HG03108 (cell line): ENCODE measurements at regions not wholly inside any gene's neighbourhood (a gene's known extent, or its start where the extent isn't known, plus 50 kb on each side); places are given as distances from the start of the nearest gene placed in this dataset.

Experiments
- ATAC-seq: cut with Tn5 transposase; IDR thresholded peaks from one replicate; pipeline ENCODE4 v1.9.1; 2021; ENCODE audit warnings: moderate library complexity; ENCODE audit not compliant: unreplicated experiment

DNA sequence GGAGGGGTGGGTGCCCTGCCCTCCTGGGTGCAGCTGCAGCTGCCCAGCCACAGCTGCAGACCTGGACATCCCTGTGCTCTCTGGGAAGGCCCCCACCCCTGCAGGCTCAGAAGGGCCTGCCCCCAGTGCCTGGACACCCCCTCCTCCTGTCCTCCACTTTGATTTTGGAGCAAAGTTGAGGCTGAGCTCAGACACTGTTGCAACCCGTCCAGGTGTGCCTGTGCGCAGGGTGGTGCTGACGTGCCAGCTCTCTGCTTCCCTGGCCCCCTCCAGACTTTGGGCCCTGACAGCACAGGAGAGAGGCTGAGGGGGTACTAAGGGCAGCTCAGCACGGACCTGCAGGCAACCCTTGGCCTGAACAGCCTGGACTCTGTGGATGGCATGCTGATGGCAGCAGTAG lies 750.3 kb downstream of the ARAP2 start:
- no peak for ATAC-seq

DNA sequence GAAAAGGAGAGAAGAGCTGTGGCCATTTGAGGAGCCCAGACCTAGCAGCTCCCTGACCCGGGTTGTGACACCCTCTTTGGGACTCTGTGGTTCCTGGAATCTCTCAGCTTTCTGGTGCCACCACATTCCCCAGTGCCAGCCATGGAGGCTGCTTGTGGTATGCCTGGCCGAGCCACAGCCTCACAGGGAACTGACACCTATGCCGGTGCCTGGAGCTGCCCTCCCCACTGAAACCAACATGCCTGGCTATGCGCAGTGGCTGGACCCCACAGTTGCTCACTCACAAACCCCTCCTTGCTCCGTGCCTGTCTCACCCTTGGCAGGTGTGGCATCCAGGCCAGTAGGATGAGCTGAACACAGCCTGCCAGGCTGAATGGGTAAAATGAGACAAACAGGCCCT lies 749.4 kb downstream of the ARAP2 start:
- ATAC-seq: no peak

DNA sequence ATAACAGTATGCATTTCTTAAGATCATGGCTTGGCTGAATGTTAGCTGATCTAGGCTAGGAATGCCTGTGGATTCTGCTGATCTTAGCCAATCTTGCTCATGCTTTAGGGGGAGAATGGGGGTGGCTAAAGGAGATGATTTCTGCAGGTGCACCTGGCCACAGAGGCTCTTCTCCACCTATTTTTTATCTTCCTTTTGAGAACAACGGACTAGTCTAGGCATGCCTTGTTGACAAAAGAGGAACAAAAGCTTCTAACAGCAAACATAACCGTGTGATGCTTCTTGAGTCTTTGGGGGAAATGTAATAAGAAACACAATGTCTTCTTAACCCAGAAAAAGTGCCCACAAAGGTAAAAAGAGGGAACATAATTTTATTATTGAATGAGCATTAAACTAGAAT lies 743.5 kb downstream of the ARAP2 start:
- ATAC-seq: no peak

DNA sequence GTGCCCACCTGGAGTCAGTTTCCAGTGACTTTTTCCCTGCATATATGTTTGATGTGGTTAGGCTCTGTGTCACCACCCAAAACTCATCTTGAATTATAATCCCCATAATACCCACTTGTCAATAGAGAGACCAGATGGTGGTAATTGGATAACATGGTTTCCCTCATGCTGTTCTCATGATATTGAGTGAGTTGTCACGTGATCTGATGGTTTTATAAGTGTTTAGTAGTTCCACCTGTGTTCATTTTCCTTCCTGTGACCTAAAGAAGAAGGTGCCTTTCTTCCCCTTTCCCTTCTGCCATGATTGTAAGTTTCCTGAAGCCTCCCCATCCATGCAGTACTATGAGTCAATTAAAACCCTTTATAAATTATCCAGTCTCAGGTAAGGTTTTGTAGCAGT lies 740.9 kb downstream of the ARAP2 start:
- ATAC-seq: no peak

DNA sequence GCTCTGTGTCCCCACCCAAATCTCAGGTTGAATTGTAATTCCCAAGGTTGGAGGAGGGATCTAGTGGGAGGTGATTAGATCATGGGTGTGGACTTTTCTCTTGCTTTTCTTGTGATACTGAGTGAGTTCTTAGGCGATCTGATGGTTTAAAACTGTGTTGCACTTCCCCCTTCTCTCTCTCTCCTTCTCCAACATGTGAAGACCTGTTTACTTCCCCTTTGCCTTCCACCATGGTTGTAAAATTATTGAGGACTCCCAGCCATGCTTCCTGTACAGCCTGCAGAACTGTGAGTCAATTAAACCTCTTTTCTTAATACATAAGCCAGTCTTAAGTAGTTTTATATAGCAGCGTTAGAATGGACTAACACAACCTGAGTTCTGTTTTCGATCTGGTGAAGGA lies 738.2 kb downstream of the ARAP2 start:
- ATAC-seq: no peak

DNA sequence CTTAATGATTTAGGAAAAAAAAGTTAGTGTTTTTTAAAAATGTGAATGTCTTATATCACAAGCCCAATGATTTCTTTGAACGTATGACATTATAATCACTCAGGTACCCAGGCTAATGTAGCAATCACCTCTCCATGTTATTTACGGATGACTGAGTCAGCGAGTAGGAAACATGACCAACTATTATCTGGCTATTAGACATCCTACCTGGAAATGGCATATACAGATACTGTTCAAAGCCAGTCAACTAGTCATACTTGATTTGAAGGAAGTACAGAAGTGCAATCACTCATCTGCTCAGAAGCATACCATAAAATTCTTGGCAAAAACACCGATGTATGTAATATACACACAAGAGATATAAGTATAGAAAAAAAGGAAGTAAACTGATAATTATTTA lies 732.5 kb downstream of the ARAP2 start:
- ATAC-seq: no peak

DNA sequence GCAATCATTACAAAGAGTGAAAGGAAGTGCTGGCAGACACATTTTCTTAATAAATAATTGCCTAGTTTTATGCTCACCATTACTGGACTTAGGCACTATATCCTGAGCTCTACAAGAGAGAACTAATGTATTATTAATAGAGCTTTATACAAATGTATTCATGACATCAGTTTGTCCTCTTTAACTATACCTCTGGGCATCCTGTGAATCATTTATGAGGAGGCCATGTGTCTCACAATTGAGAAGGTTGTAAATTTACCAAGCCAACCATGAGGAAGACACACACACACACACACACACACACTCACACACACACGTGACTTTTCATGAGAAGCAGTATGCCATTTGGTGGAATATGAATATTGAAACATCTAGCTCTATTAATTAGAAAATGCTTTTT lies 728.2 kb downstream of the ARAP2 start:
- no peak for ATAC-seq

DNA sequence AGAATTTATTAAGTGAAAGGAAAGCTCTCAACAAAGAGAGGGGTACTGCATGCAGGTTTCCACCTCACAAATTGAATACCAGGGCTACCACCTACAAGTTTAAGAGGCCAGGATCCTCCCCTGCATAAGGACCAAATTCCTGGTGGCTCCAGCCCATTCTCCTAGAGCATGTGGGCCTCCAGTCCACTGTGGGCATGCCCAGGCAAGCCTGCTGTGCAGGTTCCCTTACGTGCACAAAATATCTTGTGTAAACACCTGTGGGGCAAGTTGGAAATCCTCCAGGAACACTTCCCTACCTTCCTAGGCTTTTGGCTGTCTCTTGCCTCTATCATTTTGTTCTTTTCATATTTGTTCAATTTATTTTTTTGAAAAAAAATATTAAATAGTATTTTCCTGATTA lies 724.3 kb downstream of the ARAP2 start:
- no peak for ATAC-seq

DNA sequence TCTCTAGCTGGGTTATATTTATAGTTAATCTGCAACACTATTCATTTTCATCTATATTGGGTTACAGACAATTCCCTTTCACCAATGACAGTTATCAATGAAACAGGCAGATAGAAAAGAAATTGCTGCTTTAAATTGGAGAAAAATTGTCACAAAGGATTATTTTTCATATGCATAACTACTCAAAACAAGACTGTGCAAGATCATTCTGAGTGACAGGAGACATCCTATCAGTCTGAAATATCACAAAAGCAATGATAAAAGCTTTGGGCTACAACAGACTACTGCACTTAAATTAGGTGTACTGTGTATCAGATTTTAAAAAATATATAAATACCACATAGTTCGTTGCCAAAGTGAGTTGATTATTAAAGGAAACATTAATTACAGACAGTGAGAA lies 722.6 kb downstream of the ARAP2 start:
- no peak for ATAC-seq

DNA sequence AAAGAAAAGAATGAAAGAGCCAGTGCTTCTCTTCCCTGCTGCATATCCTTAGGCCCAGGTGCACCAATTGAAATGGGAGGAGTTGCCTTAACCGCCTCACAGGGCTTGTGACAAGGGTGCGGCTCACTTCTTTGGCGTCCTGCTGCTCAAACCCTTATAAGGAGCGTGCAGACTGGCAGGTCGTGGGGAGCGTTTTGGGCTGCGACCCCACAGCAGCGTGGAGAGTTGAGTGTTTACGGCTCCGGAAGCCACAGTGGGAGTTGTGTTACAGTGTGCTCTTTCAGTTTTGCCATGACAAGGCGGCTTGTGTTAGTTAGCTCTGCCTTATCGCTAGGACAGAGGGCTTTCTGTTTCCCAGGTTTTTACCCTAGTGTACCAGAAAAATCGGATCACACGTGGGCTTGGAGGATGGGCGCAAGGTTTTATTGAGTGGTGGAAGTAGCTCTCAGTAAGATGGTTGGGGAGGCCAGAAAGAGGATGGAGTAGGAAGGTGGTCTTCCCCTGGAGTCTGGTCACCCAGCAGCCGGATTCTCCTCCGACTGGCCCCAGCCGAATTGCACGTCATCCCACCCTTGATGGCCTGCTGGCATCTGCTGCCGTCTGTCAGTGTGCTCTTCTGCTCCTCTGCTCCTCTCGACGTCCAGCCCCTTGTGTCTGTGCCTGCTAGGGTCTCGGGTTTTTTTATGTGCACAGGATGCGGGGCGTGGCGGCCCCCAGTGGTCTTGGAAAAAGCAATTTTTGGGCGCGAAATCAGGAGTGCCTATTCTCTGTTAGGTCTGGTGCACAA lies 718.9 kb downstream of the ARAP2 start:
- ATAC-seq: no peak

DNA sequence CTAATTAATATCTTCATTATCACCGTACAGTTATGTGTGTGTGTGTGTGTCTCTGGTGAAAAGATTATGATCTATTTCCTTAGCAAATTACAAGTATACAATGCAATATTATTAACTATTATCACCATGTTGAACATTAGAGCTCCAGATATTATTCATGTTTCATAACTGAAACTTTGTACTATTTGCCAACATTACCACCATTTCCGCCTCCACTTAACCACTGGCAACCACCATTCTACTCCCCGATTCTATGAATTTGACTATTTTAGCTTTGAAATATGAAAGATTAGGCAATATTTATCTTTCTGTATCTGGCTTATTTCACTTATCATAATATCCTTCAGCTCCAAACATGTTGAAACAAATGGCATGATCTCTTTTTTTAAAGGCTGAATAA lies 717.9 kb downstream of the ARAP2 start:
- ATAC-seq: no peak

DNA sequence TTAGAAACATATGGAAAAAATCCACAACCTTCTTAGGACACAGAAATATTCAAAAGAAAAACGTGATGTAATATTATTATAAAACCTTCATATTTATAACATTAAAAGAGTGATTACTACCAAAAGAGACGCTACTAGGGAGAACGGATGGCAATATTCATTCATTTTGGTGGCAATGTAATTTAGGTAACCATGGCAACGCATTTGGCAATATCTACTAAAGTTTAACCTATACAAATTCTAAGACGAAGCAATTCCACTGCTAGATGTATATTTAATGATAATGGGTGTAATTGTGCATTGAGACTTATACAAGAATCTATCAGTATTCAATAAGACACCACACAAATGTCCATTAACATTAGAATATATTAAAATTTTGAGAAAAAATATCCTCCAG lies 709.4 kb downstream of the ARAP2 start:
- ATAC-seq: no peak

DNA sequence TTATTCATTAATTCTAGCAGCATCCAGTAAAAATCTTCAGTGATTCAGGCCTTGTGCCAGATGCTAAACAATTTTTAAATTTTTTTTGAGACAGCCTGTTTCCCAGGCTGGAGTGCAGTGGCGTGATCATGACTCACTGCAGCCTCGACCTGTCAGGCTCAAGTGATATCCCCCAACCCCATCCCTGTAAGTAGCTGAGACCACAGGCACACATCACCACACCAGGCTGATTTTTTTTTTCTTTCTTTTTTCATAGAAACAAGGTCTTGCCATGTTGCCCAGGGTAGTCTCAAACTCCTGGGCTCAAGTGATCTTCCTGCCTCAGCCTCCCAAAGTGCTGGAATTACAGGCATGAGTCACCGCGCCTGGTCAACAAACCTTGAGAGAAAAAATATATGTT lies 705.5 kb downstream of the ARAP2 start:
- no peak for ATAC-seq

DNA sequence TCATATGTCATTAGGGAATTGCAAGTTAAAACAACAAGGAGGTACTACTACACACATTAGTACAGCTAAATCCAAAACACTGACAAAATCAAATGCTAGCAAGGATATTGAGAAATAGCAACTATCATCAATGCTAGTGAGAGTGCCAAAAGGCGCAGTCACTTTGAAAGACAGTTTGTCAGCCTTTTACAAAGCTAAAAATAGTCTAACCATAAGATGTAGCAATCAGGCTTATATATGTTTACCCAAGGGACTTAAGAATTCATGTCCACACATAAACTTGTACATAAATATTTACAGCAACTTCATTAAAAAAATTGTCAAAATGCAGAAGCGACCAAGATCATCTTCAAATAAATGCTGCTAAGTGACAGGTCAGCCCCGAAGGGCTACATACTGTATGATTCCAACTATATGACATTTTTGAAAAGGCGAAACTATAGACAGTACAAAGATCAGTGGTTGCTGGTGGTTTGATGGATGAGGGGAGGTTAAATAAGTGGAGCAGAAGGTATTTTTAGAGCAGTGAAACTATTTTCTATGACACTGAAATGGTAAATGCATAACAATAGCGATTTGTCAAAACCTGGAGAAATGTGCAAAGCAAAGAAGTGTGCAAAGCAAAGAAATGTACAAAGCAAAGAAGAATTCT lies 704.8 kb downstream of the ARAP2 start:
- no peak for ATAC-seq

DNA sequence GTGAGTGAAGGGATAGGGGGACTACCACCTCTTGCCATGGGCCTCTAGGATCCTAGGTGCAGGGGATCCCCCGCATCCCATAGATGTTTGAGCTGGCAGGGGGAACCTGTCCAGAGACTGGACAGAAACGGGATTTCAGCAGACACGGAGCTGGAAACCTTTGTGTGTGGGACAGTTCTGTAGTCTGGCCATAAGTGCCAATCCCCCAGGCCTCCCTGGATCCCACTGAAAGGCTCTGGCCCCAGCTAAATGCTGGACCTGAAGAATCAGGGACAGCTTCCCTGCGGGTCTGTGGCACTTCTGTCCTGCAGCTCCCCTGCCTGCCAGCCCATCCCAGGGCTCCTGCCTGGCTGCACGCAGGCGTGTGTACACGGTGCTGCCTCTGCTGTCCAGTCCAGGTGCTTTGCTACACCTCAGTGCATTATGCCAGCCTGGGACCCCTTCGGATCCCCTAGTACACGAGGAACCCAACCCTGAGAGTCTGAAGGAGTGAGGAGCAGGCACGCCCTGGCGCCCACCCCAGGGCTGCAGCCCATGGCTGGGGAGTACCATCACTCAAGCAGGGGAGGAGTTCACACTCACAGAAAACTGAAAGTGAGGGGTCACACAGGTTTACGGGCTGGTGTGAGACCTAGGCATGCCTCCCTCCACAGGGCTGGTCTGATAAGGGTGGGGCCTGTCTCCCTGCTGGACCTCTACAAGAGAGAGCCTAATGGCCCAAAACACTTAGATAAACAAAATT lies 703.0 kb downstream of the ARAP2 start:
- ATAC-seq: no peak

DNA sequence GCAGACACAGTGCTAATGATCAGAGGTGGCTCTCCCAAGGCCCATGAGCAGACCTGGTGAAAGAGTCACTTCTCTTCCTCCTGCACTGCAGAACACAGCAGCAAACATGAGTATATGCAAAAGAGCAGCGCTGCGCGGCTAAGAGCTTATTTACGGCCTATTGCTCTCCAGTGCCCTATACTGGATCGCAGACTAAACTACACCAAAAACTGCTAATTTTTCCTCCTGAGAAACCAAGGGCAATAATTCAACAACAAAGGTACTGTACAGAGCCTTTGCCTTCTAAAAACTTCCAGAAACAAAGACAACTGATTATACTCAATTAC lies 702.5 kb downstream of the ARAP2 start:
- no peak for ATAC-seq

DNA sequence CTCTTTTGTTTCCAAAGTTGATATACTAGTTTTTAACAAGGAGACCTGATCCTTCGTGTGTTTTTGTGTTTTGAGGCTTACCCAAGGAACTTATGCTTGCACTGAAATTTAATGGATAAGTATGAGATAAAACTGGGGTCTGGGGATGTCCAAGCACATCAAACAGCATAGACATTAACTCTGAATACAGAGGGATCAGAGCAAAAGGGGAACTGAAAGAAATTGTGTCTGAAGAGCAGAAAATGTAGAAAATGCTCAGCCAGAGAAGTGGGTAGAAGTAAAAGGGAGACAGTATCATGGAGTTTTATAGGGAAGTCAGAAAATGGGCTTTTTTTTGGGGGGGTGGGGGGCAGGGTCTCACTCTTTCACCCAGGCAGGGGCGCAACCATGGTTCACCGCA lies 695.4 kb downstream of the ARAP2 start:
- ATAC-seq: no peak

DNA sequence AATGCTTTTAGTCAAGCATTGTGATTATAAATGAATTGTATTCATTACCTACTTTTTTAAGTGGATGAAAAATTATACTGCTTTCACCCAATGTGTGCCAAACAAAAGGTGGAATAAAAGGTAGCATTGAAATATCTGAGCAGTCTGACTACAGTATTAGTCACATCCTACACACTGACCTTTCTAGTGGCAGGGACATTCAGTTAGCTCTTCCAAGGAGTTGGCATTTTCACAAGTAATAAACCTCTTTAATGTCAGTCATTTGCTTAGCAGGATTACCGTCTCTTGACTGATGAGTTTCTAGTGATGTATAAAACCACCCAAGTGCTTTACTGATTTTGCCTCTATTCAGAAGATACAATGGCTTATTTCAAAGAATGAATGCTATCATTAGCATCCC lies 687.9 kb downstream of the ARAP2 start:
- ATAC-seq: no peak

DNA sequence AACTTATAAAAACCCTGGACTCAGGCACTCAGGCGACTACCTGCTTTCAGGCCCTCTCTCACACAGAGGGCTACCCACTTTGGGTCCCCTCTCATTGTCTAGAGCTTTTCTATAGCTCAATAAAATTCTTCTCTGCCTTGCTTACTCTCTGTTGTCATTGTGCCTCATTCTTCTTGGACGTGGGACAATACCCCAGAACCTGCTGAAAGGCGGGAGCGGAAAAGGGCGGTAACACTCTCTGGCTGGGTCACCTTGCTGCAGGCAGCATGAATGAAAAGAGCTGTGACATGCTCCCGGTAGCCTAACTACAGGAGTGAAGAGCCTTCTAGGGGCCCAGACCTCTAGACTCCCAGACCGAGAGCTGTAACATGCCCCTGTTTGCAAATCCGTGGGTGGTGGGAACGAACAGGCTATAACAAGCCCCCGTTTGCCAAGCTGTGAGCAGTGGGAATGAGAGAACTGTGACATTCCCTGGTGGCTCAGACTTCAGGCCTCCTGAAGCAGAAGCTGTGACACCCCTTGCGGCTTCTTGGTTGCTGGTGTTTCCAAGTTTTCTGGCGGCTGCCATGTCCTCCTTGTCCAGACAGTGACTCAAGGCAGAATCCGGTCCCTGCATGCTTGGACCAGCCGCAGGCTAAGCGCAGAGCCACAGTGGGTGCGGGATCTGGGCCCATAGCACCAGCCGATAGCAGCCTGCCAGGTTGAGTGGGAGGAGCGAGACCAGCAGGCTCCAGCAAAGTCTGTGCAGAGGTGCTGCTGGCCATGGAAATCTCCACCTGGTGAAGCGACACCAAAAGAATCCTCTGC lies 684.6 kb downstream of the ARAP2 start:
- no peak for ATAC-seq

DNA sequence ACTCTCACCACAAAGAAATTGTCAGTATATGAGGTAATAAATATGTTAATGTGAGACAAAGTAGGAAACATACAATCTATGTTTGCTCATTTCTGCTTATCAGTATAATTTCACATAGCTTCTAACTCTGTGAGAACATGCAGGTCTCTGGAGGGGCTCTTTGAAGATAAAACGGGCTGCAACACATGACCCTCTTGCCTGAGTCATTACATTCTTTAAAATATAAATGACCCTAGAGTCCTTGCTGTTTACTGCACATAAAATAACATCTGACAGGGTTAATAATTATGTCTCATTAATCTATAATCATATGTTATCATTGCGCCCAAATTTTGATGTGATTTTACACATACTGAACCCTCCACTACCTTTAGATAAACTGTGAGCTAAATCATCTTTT lies 681.5 kb downstream of the ARAP2 start:
- ATAC-seq: no peak

DNA sequence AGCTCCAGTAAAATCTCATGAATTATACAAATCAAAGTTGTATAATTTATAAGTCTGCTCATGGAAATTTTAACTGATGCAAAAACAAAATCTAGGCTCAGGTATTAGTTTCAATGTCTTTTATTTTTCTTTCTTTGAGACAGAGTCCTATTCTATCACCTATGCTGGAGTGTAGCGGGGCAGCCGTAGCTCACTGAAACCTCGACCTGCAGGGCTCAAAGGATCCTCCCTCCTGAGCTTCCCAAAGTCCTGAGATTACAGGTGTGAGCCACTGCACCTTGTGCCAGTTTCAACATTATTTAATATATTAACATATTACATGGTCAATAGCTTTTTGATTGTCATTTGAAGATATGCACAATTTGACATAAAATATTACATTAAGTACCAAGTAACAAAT lies 678.7 kb downstream of the ARAP2 start:
- ATAC-seq: no peak

DNA sequence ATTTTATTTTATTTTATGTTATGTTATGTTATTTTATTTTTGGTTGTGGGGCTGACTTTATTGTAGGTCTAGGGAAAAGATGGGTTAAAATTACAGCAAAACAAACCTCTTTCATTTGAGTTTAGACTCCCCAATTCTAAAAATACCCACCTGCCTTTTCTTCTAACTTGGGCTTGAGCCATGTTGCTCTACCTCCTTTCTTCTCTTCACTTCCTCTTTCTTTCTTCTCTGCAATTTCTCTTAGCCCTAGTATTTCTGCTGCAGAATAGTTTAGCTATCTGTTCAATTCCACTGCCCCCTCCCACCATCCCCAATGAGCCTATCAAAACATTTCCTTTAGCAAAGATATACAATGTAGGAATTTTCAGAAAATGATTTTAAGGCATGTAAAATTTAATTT lies 653.3 kb downstream of the ARAP2 start:
- ATAC-seq: no peak
